Adrenal gland (tissue), 9 donors: ENCODE measurements at regions not wholly inside any gene's neighbourhood (a gene's known extent, or its start where the extent isn't known, plus 50 kb on each side); places are given as distances from the start of the nearest gene placed in this dataset.
"Not testable (repeated sequence)": the region's sequence is repeated elsewhere in the genome, so short reads cannot be mapped to it uniquely, and the experiment has no call there.

ENCODE experiments used
- DNase-seq, 7 donors: peaks; one replicate each; pipeline ENCODE4 v3.0.0-alpha.2; 2019 to 2020
- H3K27ac ChIP-seq, 5 donors: fragments of 200-600 bp; sonication (generic) in 4 of 5; 1 replicate in 3 of 5; 2 replicates in 2 of 5; pipeline versions ENCODE4 v1.5.1 to v1.8.0; 2016 to 2020; ENCODE audit warnings: mild to moderate bottlenecking in 1 of 5
- H3K27me3 ChIP-seq: fragments of 200-600 bp; 2 replicates; pipeline ENCODE4 v1.8.0; 2021
- H3K36me3 ChIP-seq, 2 donors: fragments of 200-600 bp; replicated peaks in 1 of 2; 1 replicate in 1 of 2; 2 replicates in 1 of 2; pipeline versions ENCODE4 v1.5.1 to v1.8.0; 2018 to 2022
- H3K4me1 ChIP-seq, 2 donors: fragments of 200-600 bp; replicated peaks in 1 of 2; 1 replicate in 1 of 2; 2 replicates in 1 of 2; pipeline versions ENCODE4 v1.5.1 to v1.8.0; 2018 to 2021
- H3K4me3 ChIP-seq, 4 donors: fragments of 200-600 bp; sonication (generic) in 3 of 4; one replicate each; pipeline ENCODE4 v1.5.1; 2016 to 2018
- H3K9me3 ChIP-seq, 3 donors: fragments of 200-600 bp; sonication (generic) in 1 of 3; replicated peaks in 1 of 3; 1 replicate in 2 of 3; 2 replicates in 1 of 3; pipeline versions ENCODE4 v1.5.1 to v1.8.0; 2016 to 2021
- POLR2A ChIP-seq, 2 donors: fragments of 450-650 bp; IDR thresholded peaks; one replicate each; pipeline ENCODE4 v1.6.1; 2017; ENCODE audit warnings: antibody characterized with exemption in 2 of 2, mild to moderate bottlenecking in 2 of 2, moderate library complexity in 1 of 2
- WGBS, 4 donors: extraction: QIAGEN DNeasy Blood & Tissue Kit in 2 of 4; methylation state at CpG; one replicate each; pipeline versions ENCODE4 v1.1.5 to v1.1.7; 2013 to 2017; 5-methylcytosine and 5-hydroxymethylcytosine counted together
- intact Hi-C, 2 donors: fragments of 100-400 bp; cut with DNase I; formaldehyde crosslinking; loops; one replicate each; pipeline versions ENCODE4 v1.14.1 to v1.15.0; 2022 to 2023
- TF ChIP-seq, protein P1 (sequence below), 6 experiments: fragments of 450-650 bp in 4 of 6; fragments of 200-600 bp in 2 of 6; sonication (generic) in 1 of 6; IDR thresholded peaks; 1 replicate in 5 of 6; 2 replicates in 1 of 6; pipeline versions ENCODE4 v1.5.1 to v1.8.0; 2016 to 2021; ENCODE audit warnings: antibody characterized with exemption in 6 of 6, mild to moderate bottlenecking in 2 of 6, moderate library complexity in 1 of 6
- donor health status: healthy with polysubstance abuse.
- donor health status: Bipolar disorder and iron deficiency.
- donor health status: DM: yes; HTN: yes; CAD: no.
- donor health status: DM: no; HTN: no; CAD: no.
- donor health status: DM: no; HTN: no; CAD: no.

DNA sequence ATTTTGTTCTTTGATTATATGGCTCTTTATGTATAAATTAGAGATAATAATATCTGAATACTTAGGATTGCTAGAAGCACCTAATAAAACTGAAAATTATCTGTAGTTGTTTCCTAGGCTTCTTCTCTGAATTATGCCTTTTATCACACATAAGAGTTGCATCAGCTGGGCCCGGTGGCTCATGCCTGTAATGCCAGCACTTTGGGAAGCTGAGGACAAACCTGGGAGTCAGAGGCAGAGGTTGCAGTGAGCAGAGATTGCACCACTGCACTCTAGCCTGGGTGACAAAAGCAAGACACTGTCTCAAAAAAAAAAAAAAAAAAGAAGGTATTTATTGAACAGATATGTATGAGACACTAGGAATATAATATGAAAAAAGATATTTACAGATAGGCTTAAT, 773.5 kb upstream of the AGA start:
- Histone ChIP-seq H3K9me3 (no peaks in the 10 kb centered on the region), H3K27ac (no peak overlapping the region), H3K36me3 (no peaks in the 10 kb centered on the region), H3K27me3 (no peaks in the 10 kb centered on the region), H3K4me1 (no peaks in the 10 kb centered on the region), H3K4me3 (no peak overlapping the region)
- TF ChIP-seq, protein P1, sequence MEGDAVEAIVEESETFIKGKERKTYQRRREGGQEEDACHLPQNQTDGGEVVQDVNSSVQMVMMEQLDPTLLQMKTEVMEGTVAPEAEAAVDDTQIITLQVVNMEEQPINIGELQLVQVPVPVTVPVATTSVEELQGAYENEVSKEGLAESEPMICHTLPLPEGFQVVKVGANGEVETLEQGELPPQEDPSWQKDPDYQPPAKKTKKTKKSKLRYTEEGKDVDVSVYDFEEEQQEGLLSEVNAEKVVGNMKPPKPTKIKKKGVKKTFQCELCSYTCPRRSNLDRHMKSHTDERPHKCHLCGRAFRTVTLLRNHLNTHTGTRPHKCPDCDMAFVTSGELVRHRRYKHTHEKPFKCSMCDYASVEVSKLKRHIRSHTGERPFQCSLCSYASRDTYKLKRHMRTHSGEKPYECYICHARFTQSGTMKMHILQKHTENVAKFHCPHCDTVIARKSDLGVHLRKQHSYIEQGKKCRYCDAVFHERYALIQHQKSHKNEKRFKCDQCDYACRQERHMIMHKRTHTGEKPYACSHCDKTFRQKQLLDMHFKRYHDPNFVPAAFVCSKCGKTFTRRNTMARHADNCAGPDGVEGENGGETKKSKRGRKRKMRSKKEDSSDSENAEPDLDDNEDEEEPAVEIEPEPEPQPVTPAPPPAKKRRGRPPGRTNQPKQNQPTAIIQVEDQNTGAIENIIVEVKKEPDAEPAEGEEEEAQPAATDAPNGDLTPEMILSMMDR (IDR thresholded peaks at IDR 0.05), result no peak
- no peak for TF ChIP-seq POLR2A (IDR thresholded peaks at IDR 0.05)
- WGBS, 4 donors, result 70 to 75% (median 73%) methylated on average over 1 of the region's 1 CpG
- intact Hi-C loops, result no loop called here
- no peak for DNase-seq

DNA sequence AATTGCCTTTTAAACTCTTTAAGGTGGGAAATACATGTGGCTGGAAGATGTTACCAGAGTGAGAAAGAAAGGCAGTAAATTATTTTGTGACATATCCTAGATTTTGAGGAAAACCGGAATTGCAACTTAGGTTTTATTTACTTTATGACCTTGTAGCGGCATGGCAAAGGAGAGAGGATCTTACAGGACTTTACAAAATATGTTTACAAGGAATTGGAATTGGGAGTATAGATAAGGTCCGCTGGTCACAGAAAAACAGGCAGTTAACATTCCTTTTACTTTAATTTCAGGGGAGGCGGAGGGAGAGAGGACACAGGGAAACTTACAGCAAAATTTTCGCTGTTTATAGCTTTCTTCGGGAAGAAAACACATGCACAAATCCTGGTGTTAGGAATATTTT, 784.2 kb upstream of the AGA start:
- DNase-seq, H3K27me3 ChIP-seq, H3K4me3 ChIP-seq, H3K4me1 ChIP-seq, H3K36me3 ChIP-seq, intact Hi-C loops, H3K9me3 ChIP-seq, H3K27ac ChIP-seq: not testable (repeated sequence)
- 51 to 64% (median 56%) methylated on average over 5 to 6 of the region's 6 CpGs for WGBS, 4 donors

GRCh38 chr4:178233906-178234305, 791.7 kb upstream of the AGA start:
- intact Hi-C loops, result no loop called here
- H3K9me3 ChIP-seq, result no peaks in the 10 kb centered on the region
- TF ChIP-seq, protein P1 (IDR thresholded peaks at IDR 0.05), result no peak
- TF ChIP-seq POLR2A (IDR thresholded peaks at IDR 0.05), result no peak
- H3K27ac ChIP-seq, result no peak overlapping the region
- no peaks in the 10 kb centered on the region for H3K36me3 ChIP-seq
- no peak overlapping the region for H3K4me3 ChIP-seq
- no peaks in the 10 kb centered on the region for H3K27me3 ChIP-seq
- H3K4me1 ChIP-seq, result no peaks in the 10 kb centered on the region
- no peak for DNase-seq

DNA sequence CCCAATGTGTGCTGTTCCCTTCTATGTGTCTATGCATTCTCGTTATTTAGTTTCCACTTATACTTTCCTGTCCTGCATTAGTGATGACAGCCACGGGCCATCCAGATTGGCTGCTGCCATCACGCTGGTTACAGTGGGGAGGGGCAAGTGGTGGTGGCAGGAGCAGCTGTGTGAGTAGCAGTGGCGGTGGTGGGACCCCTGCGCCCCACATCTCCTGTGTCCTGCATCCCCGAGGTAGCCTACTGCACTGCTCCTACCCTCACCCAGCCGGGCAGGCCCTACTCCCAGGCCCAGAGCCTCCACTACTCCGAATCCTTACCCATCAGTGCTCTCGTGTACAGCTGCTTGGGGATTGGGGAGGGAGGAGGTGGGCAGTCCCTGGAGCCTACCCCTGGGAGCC, 798.7 kb upstream of the AGA start:
- Histone ChIP-seq H3K9me3 (no peaks in the 10 kb centered on the region), H3K4me1 (no peaks in the 10 kb centered on the region), H3K36me3 (no peaks in the 10 kb centered on the region), H3K4me3 (no peak overlapping the region), H3K27ac (no peak overlapping the region), H3K27me3 (no peaks in the 10 kb centered on the region)
- TF ChIP-seq, protein P1 (IDR thresholded peaks at IDR 0.05), result no peak
- TF ChIP-seq POLR2A (IDR thresholded peaks at IDR 0.05), result no peak
- DNase-seq, result no peak
- intact Hi-C loops, result no loop called here
- WGBS, 4 donors, result 76 to 96% (median 85%) methylated on average over 3 to 9 of the region's 9 CpGs

DNA sequence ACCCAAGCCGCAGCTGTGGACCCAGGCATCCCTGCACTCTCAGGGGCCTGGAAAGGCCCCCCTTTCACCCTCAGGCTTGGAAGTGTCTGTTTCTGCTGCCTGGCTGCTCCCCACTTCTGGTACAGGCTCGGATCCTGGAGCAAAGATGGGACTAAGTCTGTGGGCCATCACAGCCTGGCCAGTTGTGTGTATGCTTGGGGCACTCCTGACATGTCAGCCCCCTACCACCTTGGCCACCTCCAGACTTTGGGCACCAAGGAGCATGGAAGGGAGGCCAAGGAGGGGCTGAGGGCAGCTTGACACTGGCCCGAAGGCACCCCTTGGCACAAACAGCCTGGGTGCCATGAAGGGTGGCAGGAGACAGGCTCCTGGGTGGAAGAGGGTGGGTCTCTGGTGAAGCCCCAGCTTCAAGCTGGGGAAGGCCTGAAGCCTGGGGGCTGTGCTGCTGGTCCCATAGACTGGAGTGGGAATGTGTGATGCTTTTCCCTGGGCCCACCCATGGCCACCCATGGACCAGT, 799.4 kb upstream of the AGA start:
- Histone ChIP-seq H3K36me3 (no peaks in the 10 kb centered on the region), H3K27ac (no peak overlapping the region), H3K4me3 (no peak overlapping the region), H3K4me1 (no peaks in the 10 kb centered on the region), H3K27me3 (no peaks in the 10 kb centered on the region), H3K9me3 (no peaks in the 10 kb centered on the region)
- intact Hi-C loops, result no loop called here
- TF ChIP-seq, protein P1 (IDR thresholded peaks at IDR 0.05), result no peak
- no peak for TF ChIP-seq POLR2A (IDR thresholded peaks at IDR 0.05)
- WGBS, 4 donors, result 72 to 87% (median 78%) methylated on average over 2 to 3 of the region's 3 CpGs; no CpG with 5 or more reads in 1 of the 4 donors
- no peak for DNase-seq
